HG02642 (cell line): ENCODE measurements at regions not wholly inside any gene's neighbourhood (a gene's known extent, or its start where the extent isn't known, plus 50 kb on each side); places are given as distances from the start of the nearest gene placed in this dataset.

Source experiments
- ATAC-seq: cut with Tn5 transposase; IDR thresholded peaks from one replicate; pipeline ENCODE4 v1.9.1; 2021; ENCODE audit warnings: mild to moderate bottlenecking; ENCODE audit not compliant: unreplicated experiment, poor library complexity

DNA sequence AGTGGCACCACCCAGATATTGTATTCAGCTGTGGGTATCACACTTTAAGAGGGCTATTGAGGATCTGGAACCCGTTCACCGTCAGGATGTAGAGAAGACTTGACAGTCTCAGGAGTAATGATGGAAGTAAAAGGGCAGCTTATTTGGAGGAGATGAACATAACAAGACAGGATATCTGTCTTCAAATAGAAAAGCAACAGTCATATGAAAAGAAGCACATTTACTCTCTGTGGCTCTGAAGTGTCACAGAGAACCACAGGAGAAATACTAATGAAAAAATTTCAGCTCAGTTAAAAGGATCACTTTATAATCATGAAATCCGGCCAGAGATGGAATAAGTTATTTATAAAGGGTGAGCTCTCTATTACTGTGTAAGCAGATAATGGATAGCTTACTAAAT is 200.8 kb downstream of the FAM76B start:
- no peak for ATAC-seq

DNA sequence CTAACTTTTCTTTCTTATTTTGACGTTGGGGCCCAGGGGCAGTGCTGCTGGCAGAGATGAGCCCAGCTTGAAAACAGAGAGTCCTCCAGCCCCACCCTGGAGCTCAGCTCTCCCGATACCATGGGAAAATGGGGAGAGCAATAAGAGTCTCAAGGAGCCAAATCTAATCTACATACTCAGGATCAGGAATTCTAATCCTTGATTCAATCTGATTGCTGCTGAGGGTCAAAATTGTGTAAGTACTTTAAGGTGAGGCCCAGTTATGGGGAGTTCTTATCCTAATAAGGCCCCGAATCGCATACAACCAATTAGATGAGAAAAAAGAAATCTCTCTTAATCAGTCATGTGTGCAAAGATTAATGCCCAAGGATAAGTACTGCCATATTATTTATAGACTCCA is 202.9 kb downstream of the FAM76B start:
- ATAC-seq, result no peak

DNA sequence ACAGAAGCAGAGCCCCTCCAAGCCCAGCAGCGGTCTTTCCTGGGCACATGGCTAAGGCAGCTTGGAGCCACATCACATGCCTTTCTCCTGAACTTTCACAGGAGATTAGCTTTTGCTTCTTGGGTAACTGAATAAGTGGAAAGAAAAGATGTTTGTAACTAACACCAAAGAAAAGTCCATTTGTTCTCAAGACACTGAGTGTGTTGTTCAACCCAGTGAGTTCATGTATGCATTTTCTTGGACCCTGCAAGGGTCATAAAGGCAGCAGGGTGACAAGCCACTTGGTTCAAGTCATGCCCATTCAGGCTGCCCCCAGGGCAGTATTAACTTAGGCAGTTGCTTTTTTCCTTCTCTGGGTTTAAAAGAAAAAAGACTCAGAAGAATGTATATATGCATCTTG is 203.4 kb downstream of the FAM76B start:
- no peak for ATAC-seq

DNA sequence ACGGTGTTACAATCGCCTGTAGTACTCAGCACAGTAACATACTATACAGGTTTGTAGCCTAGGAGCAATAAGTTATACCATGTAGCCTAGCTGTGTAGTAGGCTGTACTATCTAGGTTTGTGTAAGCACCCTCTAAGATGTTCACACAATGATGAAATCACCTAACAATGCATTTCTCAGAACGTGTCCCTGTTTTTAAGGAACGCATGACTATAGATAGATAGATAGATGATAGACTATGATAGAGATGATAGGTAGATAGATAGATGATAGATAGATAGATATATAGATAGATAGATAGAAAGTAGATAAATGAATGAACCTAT is 203.9 kb downstream of the FAM76B start:
- ATAC-seq, result no peak

DNA sequence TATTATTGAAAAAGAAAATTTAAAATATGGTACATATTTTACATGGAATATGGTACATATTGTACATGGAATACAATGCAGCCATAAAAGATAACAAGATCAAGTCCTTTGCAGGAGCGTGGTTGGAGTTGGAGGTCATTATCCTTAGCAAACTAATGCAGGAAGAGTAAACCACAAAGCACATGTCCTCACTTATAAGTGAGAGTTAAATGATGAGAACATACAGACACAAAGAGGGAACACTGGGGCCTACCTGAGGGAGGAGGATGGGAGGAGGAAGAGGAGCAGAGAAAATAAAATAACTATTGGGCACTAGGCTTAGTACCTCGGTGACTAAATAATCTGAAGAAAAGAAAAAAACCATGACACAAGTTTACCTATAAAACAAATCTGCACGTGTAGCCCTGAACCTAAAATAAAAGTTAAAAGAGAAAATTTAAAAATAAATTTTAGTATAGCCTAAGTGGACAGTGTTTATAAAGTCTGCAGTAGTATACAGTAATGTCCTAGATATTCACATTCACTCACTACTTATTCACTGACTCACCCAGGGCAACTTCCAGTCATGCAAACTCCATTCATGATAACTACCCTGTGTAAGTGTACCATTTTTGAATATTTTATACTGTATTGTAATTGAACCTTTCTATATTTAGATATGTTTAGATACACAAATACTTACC is 204.4 kb downstream of the FAM76B start:
- ATAC-seq, result no peak

DNA sequence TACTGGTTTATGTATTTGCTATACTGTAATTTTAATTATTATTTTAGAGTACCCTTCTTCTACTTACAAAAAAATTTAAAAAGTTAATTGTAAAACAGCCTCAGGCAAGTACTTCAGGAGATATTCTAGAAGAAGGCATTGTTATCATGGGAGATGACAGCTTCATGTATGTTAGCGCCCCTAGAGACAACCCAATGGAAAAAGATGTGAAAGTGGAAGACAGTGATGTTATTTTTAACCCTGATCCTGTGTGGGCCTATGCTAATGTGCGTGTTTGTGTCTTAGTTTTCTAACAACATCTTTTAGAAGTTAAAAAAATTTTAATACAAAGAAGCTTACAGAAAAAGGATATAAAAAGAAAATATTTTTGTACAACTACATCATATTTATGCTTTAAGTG is 205.0 kb downstream of the FAM76B start:
- ATAC-seq, result no peak

DNA sequence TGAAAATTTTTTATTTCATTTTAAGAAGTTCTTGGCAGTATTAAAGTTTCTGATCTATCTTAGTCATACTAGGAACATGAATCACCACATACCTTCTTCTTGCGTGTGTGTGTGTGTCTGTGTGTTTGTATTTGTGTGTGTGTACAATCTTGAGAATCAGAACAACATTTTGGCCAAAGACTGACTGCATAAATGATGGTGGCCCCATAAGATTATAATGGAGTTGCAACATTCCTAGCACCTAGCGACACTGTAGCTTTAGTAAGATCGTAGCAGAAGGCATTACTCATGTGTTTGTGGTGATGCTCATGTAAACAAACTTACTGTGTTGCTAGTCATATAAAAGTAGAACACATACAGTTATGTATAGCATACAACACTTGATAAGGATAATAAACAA is 205.4 kb downstream of the FAM76B start:
- no peak for ATAC-seq

DNA sequence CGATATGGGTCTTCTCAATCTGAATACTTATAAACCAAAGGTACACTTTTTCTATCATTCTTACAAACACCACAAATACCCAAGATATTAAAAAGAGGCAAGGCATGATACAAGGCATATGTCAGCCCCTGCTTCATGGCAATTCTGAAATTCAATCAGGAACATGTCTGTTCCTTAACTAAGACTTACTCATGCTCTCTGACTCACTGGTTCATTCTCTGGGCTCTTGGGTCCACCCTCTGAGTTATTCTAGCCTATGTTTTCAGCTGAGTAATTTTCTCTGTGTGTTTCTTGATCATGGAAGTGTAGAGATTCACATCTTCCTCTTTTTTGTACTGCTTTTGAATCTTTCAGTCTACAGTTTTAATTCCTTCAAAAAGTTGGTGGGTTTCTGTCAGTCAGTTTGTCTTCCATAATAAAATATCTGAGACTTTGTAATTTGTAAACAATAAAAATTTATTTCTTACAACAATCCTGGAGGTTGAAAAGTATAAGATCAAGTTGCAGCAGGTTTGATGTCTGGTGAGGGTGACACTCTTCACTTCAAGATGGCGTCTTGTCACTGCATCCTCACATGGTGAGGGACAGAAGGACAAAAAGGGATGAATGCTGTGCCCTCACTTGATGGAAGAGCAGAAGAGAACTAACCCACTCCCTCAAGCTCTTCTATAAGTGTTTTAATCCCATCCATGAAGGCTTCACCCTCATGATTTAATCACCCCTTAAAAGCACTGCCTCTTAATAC is 211.7 kb downstream of the FAM76B start:
- no peak for ATAC-seq

DNA sequence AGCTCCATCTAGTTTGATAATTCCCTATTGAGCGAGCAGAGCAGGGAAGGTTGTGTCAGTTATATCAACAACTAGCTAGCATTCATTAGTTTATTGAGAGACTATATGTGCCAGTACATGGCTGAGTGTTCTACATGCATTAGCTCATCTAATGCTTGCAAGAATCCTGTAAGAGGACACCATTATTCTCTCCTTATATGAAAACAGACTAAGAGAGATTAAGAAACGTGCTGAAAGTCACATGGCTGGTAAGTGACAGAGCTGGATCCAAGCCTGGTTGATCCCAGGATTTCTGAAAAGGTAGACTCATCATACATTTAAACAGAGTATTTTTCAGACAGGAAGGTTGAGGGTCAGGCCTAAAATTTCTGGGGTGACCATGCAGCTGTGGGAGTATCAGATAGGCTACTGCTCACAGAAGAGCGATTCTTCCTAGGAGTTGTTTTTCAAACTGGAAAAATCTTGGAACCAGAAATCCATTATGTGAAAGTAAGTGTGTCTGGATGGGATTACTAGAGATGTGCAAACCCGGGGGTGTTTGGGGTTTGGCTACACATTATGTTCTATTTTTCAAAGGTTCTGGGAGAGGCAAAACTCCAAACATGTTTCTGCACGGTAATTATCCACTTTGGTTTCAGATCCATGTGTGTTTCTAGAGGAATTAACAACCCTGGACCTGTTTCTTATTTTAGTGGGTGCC is 213.3 kb downstream of the FAM76B start:
- ATAC-seq, result no peak

DNA sequence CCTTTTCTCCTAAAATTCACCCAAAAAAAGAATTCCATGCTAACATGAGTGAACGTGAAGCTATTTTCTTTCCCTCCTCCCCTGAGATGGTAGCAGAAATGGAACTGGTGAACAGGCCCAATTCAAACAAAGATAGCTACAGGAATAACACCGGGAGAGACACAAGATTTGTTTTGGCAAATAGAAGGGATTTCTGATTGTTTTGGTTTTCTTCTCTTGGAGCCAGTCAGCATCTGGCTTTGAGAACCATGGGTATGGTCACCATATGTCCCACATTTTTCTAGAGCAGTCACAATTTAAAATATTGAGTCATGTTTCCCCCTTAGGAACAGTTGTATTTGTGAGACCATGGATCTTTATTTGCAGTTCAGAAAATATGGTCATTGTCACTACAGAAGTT is 214.1 kb downstream of the FAM76B start:
- ATAC-seq, result no peak

DNA sequence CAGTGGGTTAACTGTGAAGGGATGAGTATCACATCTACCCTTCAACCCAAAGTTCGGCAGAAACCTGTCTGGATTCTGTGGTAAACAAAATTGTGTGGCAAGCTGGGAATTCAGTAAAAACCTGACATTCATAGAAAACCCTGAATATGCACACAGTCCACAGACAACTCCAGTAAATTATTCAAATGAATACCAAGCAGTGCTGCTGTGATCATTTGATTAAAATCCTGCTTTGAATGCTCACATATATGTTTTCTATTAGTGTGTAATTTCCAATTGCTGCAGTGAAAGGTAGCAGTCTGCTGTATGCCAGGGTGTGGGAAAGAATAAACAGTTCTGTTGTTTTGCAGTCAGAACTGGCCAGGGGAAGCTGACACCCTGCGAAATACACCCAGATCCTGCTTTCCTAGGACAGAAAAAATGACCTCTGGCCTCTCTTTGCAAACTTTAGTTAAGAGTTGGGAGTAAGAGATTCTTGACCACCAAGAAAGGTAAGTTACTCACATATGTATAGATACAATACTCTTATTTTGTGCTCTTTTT is 217.8 kb downstream of the FAM76B start:
- ATAC-seq, result no peak

DNA sequence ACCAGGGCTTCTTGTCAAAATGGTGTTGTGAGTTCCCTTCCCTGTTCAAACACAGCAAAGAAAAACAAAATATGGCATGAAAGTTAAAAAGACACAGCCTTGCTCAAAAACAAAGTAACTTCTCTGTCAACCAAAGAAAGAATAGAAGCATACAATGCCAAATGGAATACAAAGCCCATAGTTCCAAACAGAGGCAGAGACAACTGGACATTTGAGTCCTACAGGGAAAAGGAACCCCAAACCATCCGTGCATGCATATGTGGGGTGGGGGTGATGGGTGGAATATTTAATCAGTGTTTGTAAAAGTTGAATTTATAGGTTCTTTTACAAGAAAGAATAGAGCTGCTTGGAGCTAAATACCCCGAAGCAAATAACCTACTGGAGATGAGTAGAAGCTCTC is 218.7 kb downstream of the FAM76B start:
- ATAC-seq, result no peak

DNA sequence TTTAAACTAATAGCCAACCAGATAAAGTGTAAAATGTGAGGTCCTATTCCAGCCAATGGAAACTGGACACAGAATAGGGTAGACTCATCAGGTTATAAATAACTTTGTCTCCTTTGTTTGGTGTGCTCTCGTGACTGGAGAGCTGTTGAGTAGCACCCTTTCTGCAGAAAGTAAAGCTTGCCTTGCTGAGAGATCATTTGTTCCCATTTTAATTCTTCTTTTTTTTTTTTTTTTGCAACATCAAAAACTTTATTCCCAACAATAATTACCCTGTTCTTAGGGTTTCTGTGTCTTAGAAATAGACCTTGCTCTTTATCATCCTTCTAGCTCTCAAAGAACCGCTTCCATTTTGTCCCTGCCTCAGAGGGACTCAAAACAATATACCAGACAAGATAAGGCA is 220.4 kb downstream of the FAM76B start:
- no peak for ATAC-seq

DNA sequence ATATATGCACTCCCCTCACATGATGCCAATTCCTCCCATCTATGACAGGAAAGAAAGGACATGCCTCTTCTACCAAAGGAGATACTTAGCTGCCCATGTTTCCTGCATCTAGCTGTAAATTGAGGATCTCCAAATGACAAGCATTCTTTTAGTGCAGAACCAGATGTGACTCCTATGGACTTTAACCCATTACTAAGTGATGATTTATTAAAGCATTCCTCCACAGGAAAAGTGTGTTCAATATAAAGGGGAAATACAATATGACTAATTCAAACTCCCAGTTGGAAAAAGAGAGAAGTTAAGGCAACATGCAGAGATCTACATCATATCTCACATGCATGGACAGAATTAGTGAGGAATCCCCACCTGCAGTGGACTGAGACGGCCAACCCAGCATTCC is 221.3 kb downstream of the FAM76B start:
- no peak for ATAC-seq

DNA sequence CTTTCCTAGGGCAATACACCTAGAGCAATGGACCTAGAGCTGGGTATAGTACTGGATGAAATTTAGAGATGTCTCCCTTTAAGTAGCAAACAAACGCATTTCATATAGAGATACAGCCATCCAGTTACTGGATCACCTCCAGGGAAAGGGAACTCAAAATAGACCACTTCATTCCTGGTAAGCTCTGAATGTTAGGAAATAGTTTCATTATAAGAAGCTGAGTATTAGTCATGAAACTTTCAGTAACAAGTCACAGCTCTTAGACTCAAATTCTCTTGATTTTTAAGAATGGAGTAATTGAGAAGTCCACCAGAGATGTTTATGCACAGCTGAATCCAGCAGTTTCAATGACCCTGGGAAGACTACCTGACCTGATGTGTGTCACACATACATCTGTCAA is 221.9 kb downstream of the FAM76B start:
- no peak for ATAC-seq

DNA sequence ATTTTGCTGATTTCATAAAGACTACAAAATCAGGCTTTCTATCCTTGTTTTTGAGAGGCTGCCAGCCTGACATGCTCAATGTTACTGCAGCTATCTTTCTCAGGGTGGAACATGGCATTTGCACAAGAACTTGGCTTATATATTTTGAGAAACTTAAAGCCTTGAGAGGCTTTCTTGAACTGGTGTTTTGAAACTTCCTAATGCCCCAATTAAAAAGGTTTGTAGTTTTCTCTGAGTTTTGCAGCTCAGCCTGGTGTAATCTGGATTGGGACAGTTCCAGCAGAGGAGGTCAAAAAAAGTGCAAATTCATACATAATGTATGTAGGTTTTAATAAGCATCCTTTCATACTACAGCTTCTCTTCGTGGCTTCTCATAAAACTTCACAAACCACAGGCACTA is 223.4 kb downstream of the FAM76B start:
- ATAC-seq, result no peak

DNA sequence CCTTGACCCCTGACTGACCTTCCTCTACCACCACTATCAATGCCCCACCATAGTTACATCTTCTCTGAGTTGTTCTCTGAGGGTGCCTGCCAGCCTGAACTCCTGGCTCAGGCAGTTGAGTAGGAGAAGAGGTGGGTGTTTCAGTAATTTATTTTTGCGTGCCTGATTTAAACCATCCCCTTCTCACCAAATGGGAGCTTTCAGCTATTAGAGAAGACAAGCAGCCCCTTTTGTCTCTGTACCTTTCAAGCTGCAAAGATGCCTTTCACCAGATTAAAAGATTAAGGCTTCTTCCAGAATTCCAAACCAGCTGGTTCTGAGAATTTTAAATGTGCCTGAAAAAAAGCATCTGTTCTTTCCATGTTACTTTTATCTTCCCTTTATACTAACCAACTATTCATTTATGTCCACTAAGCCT is 223.8 kb downstream of the FAM76B start:
- no peak for ATAC-seq

DNA sequence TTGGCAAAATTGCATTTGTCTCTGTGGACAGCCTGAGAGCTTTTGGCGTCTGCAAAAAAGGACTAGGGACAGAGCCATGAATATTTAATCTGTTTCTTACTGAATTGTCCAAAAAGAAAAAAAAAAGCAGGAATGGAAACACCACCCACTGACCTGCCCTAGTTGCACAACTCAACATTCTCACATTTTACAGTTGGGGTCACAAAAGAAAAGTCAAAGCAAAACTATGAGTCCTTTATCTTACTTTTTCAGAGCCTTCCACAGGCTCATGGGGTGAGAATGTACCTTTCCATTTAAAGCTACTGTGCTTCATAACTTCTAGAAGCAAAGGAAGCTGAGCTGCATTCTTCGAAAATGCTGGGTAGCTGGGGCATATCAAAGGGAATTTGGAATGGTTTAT is 225.7 kb downstream of the FAM76B start:
- ATAC-seq, result no peak

DNA sequence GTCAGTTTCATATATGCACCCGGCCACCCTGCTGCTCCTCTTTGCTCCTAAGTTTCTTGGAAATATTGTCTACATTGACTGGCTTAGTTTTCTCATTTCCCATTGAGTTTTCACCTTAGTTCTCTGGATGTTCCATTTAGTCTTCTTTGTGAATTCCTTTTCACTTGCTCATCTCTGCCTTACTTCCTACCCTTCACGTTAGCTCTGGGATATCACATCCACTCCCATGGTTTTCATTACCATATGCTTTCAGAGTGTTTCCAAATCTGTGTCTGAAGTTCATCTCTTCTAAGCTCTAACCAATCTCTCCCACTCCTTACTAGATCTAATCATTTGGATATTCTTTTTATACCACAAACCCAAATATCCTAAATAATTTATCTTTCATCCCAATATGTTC is 226.4 kb downstream of the FAM76B start:
- no peak for ATAC-seq

DNA sequence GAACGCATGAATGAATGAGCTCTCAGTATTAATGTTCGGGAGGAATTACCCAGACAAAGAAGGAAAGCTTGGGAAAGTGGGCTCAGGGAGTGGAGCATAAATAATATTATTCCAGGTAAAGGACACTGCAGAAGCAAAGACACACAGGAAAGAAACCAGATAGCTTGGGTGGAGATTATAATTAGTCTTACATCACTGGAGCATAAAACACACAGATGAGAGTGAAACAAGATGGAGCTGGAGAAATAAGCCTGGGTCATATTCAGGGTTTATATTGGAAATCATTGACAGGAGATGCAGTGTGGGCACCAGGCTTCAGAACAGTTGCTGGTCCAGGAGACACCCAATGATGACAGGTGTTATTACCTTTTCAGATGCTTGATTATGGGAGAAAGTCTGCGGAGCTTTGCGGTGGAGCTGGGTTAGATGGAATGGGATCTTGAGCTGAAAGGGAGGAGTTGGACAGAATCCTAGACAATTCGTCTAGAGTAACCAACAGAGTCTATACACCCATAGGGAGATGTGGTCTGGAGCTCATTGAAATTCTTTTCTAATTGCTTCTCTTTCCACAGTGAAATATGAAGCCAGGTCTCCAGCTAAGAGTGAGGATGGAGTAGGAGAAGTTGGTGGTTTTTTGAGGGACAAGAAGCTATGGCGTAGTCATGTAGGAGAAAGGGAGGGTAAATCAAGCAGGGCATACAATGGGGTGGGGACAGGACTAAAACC is 227.2 kb downstream of the FAM76B start:
- ATAC-seq, result no peak

DNA sequence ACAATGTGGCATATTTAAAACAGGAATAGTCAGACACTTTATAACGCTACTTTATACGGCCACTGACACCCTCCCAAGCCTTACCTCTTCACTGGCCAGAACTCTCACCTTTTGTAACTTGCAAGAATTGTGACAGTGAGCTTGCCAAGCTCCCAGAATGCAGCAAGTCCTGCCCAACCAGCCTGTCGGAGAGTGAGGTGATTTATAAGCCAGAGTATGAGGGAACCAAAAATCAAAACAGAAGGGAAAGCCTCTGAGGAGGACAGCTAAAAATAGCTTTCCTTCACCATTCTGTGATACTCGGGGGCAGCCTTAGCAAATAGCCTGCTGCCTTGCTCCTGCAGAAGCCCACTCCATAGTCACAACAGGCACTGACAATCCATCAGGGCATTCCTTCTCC is 229.7 kb downstream of the FAM76B start:
- ATAC-seq, result no peak
